Lower leg skin (tissue), 4 donors: ENCODE measurements at regions not wholly inside any gene's neighbourhood (a gene's known extent, or its start where the extent isn't known, plus 50 kb on each side); places are given as distances from the start of the nearest gene placed in this dataset.

ENCODE experiments used
- DNase-seq, 2 donors: peaks; one replicate each; pipeline ENCODE4 v3.0.0-alpha.2; 2019; ENCODE audit warnings: low spot score in 2 of 2
- H3K4me3 ChIP-seq: fragments of 200-600 bp; sonication (generic); 2 replicates; pipeline ENCODE4 v1.5.1; 2017; ENCODE audit warnings: mild to moderate bottlenecking, low read depth; ENCODE audit not compliant: poor library complexity, severe bottlenecking
- CTCF ChIP-seq, 3 donors: fragments of 450-650 bp; IDR thresholded peaks; one replicate each; pipeline ENCODE4 v1.5.1; 2016; ENCODE audit warnings: antibody characterized with exemption in 3 of 3, mild to moderate bottlenecking in 3 of 3, moderate library complexity in 2 of 3
- POLR2A ChIP-seq, 2 donors: fragments of 450-650 bp; IDR thresholded peaks; one replicate each; pipeline ENCODE4 v1.6.1; 2016 to 2017; ENCODE audit warnings: antibody characterized with exemption in 2 of 2, mild to moderate bottlenecking in 1 of 2, moderate library complexity in 1 of 2
- WGBS, 2 donors: methylation state at CpG; one replicate each; pipeline ENCODE4 v1.1.5; 2018; 5-methylcytosine and 5-hydroxymethylcytosine counted together
- intact Hi-C: fragments of 100-400 bp; cut with DNase I; formaldehyde crosslinking; loops from one replicate; pipeline ENCODE4 v1.15.0; 2023; ENCODE audit warnings: low total_unique reads

GRCh38 chr3:105233010-105233409 lies 133.7 kb upstream of the ALCAM start:
- intact Hi-C loops: no loop called here
- 87 to 94% methylated on average over 1 of the region's 1 CpG for WGBS, 2 donors
- no peak for DNase-seq
- TF ChIP-seq POLR2A (IDR thresholded peaks at IDR 0.05) (no peak), CTCF (IDR thresholded peaks at IDR 0.05) (no peak)
- H3K4me3 ChIP-seq: no peak overlapping the region

- intact Hi-C loops: no loop called here
Observed at GRCh38 chr3:105235221-105235620, 131.5 kb upstream of the ALCAM start.

GRCh38 chr3:105235785-105236184 lies 130.9 kb upstream of the ALCAM start:
- intact Hi-C loops: no loop called here
- TF ChIP-seq POLR2A (IDR thresholded peaks at IDR 0.05) (no peak), CTCF (IDR thresholded peaks at IDR 0.05) (no peak)

More at GRCh38 chr3:105235221-105235620, 131.5 kb upstream of the ALCAM start:
- no peak overlapping the region for H3K4me3 ChIP-seq
- WGBS, 2 donors: 64 to 74% methylated on average over 2 of the region's 2 CpGs
- no peak for DNase-seq
- no peak for TF ChIP-seq POLR2A (IDR thresholded peaks at IDR 0.05)
- no peak for TF ChIP-seq CTCF (IDR thresholded peaks at IDR 0.05)

GRCh38 chr3:105238367-105238766 lies 128.3 kb upstream of the ALCAM start:
- intact Hi-C loops: no loop called here
- TF ChIP-seq CTCF (IDR thresholded peaks at IDR 0.05): no peak
- no peak for TF ChIP-seq POLR2A (IDR thresholded peaks at IDR 0.05)
- no peak overlapping the region for H3K4me3 ChIP-seq
- 77 to 79% methylated on average over 1 of the region's 1 CpG for WGBS, 2 donors
- DNase-seq: no peak

More at GRCh38 chr3:105235785-105236184, 130.9 kb upstream of the ALCAM start:
- DNase-seq: no peak
- no peak overlapping the region for H3K4me3 ChIP-seq
- 57 to 67% methylated on average over 1 of the region's 1 CpG for WGBS, 2 donors

GRCh38 chr3:105243076-105243475 lies 123.6 kb upstream of the ALCAM start:
- H3K4me3 ChIP-seq: no peak overlapping the region
- TF ChIP-seq POLR2A (IDR thresholded peaks at IDR 0.05) (no peak), CTCF (IDR thresholded peaks at IDR 0.05) (no peak)
- no peak for DNase-seq
- whole genome bisulfite sequencing, 2 donors: 70 to 77% methylated on average over 2 of the region's 2 CpGs
- intact Hi-C loops: no loop called here

- intact Hi-C loops: no loop called here
- no peak for TF ChIP-seq POLR2A (IDR thresholded peaks at IDR 0.05)
- TF ChIP-seq CTCF (IDR thresholded peaks at IDR 0.05): no peak
- 64 to 65% methylated on average over 3 of the region's 3 CpGs for WGBS, 2 donors
- no peak for DNase-seq
- H3K4me3 ChIP-seq: no peak overlapping the region
Observed at GRCh38 chr3:105246536-105246935, 120.2 kb upstream of the ALCAM start.
